Activated naive CD8-positive, alpha-beta T cell treated with anti-CD3 and anti-CD28 coated beads, Interleukin-2, amount 10 ng/mL, durations not matched to agents 7 days and 5 days (primary cell): ENCODE measurements at regions not wholly inside any gene's neighbourhood (a gene's known extent, or its start where the extent isn't known, plus 50 kb on each side); places are given as distances from the start of the nearest gene placed in this dataset.
"Not testable (repeated sequence)": the region's sequence is repeated elsewhere in the genome, so short reads cannot be mapped to it uniquely, and the experiment has no call there.

ENCODE experiments used
- ATAC-seq: fragments of 150-1000 bp; cut with Tn5 transposase; one replicate; pipeline ENCODE4 v1.10.0; 2021; ENCODE audit warnings: low read depth, moderate library complexity
- POLR2A ChIA-PET: fragments of 350-600 bp; sonication (Branson Sonifier 250); formaldehyde crosslinking; loops from one replicate; lab custom pipeline; 2021; ENCODE audit warnings: antibody characterized with exemption; lab: Charles Lee
- DNase-seq: peaks from one replicate; pipeline ENCODE4 v3.0.0; 2021
- H3K27ac Mint-ChIP-seq: one replicate; pipeline ENCODE4 v1.8.0; 2022; ENCODE audit warnings: mild to moderate bottlenecking, mixed read lengths
- H3K27me3 Mint-ChIP-seq: one replicate; pipeline ENCODE4 v1.8.0; 2022; ENCODE audit warnings: mild to moderate bottlenecking, moderate library complexity, mixed read lengths
- H3K36me3 Mint-ChIP-seq: one replicate; pipeline ENCODE4 v1.8.0; 2021; ENCODE audit warnings: mild to moderate bottlenecking, mixed read lengths
- H3K4me1 Mint-ChIP-seq: one replicate; pipeline ENCODE4 v1.8.0; 2021; ENCODE audit warnings: mixed read lengths
- H3K4me3 Mint-ChIP-seq: one replicate; pipeline ENCODE4 v1.8.0; 2022; ENCODE audit warnings: mild to moderate bottlenecking, moderate library complexity, mixed read lengths
- H3K9me3 Mint-ChIP-seq: one replicate; pipeline ENCODE4 v1.8.0; 2021; ENCODE audit warnings: mixed read lengths

GRCh38 chr12:124205405-124205804 lies 89.5 kb upstream of the RFLNA start:
- ATAC-seq (no peak), DNase-seq (no peak)
- no peaks in the 10 kb centered on the region for H3K4me1 Mint-ChIP-seq
- H3K36me3 Mint-ChIP-seq, result no peaks in the 10 kb centered on the region
- POLR2A ChIA-PET, result no interaction called here
- H3K27me3 Mint-ChIP-seq, result peaks cover 32% of the 10 kb centered on the region
- no peak overlapping the region for H3K27ac Mint-ChIP-seq
- no peak overlapping the region for H3K4me3 Mint-ChIP-seq
- peaks cover 6% of the 10 kb centered on the region for H3K9me3 Mint-ChIP-seq

GRCh38 chr12:124207049-124207448 lies 87.8 kb upstream of the RFLNA start:
- Mint-ChIP-seq H3K27me3 (peaks cover 26% of the 10 kb centered on the region), H3K9me3 (peaks cover 6% of the 10 kb centered on the region), H3K4me1 (no peaks in the 10 kb centered on the region), H3K27ac (no peak overlapping the region), H3K36me3 (no peaks in the 10 kb centered on the region), H3K4me3 (no peak overlapping the region)
- ATAC-seq (no peak), DNase-seq (no peak)
- POLR2A ChIA-PET, result no interaction called here

GRCh38 chr12:124207617-124208016 lies 87.3 kb upstream of the RFLNA start:
- Mint-ChIP-seq H3K4me3 (no peak overlapping the region), H3K27ac (no peak overlapping the region), H3K4me1 (no peaks in the 10 kb centered on the region), H3K9me3 (peaks cover 6% of the 10 kb centered on the region), H3K36me3 (no peaks in the 10 kb centered on the region), H3K27me3 (peaks cover 22% of the 10 kb centered on the region)
- DNase-seq, result no peak
- ATAC-seq, result no peak
- POLR2A ChIA-PET, result no interaction called here

- Mint-ChIP-seq H3K36me3 (no peaks in the 10 kb centered on the region), H3K27me3 (peaks cover 21% of the 10 kb centered on the region), H3K4me1 (no peaks in the 10 kb centered on the region), H3K4me3 (no peak overlapping the region), H3K9me3 (peaks cover 12% of the 10 kb centered on the region), H3K27ac (no peak overlapping the region)
- no peak for DNase-seq
- POLR2A ChIA-PET, result no interaction called here
- no peak for ATAC-seq
Observed at GRCh38 chr12:124208489-124208888, 86.4 kb upstream of the RFLNA start.

- H3K36me3 Mint-ChIP-seq, result peaks cover 2% of the 10 kb centered on the region
- DNase-seq, result no peak
- no peaks in the 10 kb centered on the region for H3K4me1 Mint-ChIP-seq
- peaks cover 24% of the 10 kb centered on the region for H3K9me3 Mint-ChIP-seq
- POLR2A ChIA-PET, result no interaction called here
- H3K27me3 Mint-ChIP-seq, result peaks cover 11% of the 10 kb centered on the region
- no peak overlapping the region for H3K27ac Mint-ChIP-seq
- no peak overlapping the region for H3K4me3 Mint-ChIP-seq
- no peak for ATAC-seq
Observed at GRCh38 chr12:124210991-124211577, 83.8 kb upstream of the RFLNA start.

- peaks cover 4% of the 10 kb centered on the region for H3K36me3 Mint-ChIP-seq
- H3K4me1 Mint-ChIP-seq, result no peaks in the 10 kb centered on the region
- H3K27ac Mint-ChIP-seq, result no peak overlapping the region
- no peak for DNase-seq
- peaks cover 24% of the 10 kb centered on the region for H3K9me3 Mint-ChIP-seq
- POLR2A ChIA-PET, result no interaction called here
- H3K27me3 Mint-ChIP-seq, result peaks cover 5% of the 10 kb centered on the region
- no peak overlapping the region for H3K4me3 Mint-ChIP-seq
- ATAC-seq, result no peak
Observed at GRCh38 chr12:124211753-124212152, 83.1 kb upstream of the RFLNA start.

GRCh38 chr12:124213666-124214347 lies 81.1 kb upstream of the RFLNA start:
- Mint-ChIP-seq H3K27me3 (no peaks in the 10 kb centered on the region), H3K27ac (no peak overlapping the region), H3K36me3 (peaks cover 4% of the 10 kb centered on the region), H3K4me1 (peaks cover 3% of the 10 kb centered on the region), H3K9me3 (peaks cover 24% of the 10 kb centered on the region), H3K4me3 (no peak overlapping the region)
- POLR2A ChIA-PET, result no interaction called here
- no peak for DNase-seq
- no peak for ATAC-seq

- H3K9me3 Mint-ChIP-seq, result peaks cover 24% of the 10 kb centered on the region
- H3K4me3 Mint-ChIP-seq, result no peak overlapping the region
- peaks cover 3% of the 10 kb centered on the region for H3K4me1 Mint-ChIP-seq
- no peak for DNase-seq
- peaks cover 4% of the 10 kb centered on the region for H3K36me3 Mint-ChIP-seq
- H3K27me3 Mint-ChIP-seq, result no peaks in the 10 kb centered on the region
- no peak for ATAC-seq
- H3K27ac Mint-ChIP-seq, result no peak overlapping the region
- POLR2A ChIA-PET, result no interaction called here
Observed at GRCh38 chr12:124214574-124214973, 80.3 kb upstream of the RFLNA start.

GRCh38 chr12:124216966-124217365 lies 77.9 kb upstream of the RFLNA start:
- Mint-ChIP-seq H3K9me3 (peaks cover 30% of the 10 kb centered on the region), H3K36me3 (peaks cover 6% of the 10 kb centered on the region), H3K27me3 (no peaks in the 10 kb centered on the region), H3K27ac (no peak overlapping the region), H3K4me1 (peaks cover 3% of the 10 kb centered on the region), H3K4me3 (no peak overlapping the region)
- DNase-seq (no peak), ATAC-seq (no peak)
- POLR2A ChIA-PET, result no interaction called here

- H3K4me1 Mint-ChIP-seq, result peaks cover 3% of the 10 kb centered on the region
- no peak overlapping the region for H3K4me3 Mint-ChIP-seq
- no peak for DNase-seq
- peaks cover 30% of the 10 kb centered on the region for H3K9me3 Mint-ChIP-seq
- no peak for ATAC-seq
- H3K27ac Mint-ChIP-seq, result no peak overlapping the region
- H3K27me3 Mint-ChIP-seq, result no peaks in the 10 kb centered on the region
- POLR2A ChIA-PET, result no interaction called here
- H3K36me3 Mint-ChIP-seq, result peaks cover 6% of the 10 kb centered on the region
Observed at GRCh38 chr12:124217508-124218242, 77.2 kb upstream of the RFLNA start.

- DNase-seq, result no peak
- Mint-ChIP-seq H3K4me3 (no peak overlapping the region), H3K27me3 (no peaks in the 10 kb centered on the region), H3K4me1 (peaks cover 4% of the 10 kb centered on the region), H3K36me3 (peaks cover 6% of the 10 kb centered on the region), H3K9me3 (peaks cover 27% of the 10 kb centered on the region), H3K27ac (no peak overlapping the region)
- POLR2A ChIA-PET, result no interaction called here
- ATAC-seq, result no peak
Observed at GRCh38 chr12:124218243-124218560, 76.7 kb upstream of the RFLNA start.

- H3K27me3 Mint-ChIP-seq, ATAC-seq, H3K4me1 Mint-ChIP-seq, DNase-seq, POLR2A ChIA-PET, H3K27ac Mint-ChIP-seq, H3K4me3 Mint-ChIP-seq, H3K36me3 Mint-ChIP-seq: not testable (repeated sequence)
- peaks cover 23% of the 10 kb centered on the region for H3K9me3 Mint-ChIP-seq
Observed at GRCh38 chr12:124218650-124219049, 76.2 kb upstream of the RFLNA start.

- Mint-ChIP-seq H3K36me3 (peaks cover 2% of the 10 kb centered on the region), H3K9me3 (peaks cover 8% of the 10 kb centered on the region), H3K27ac (peak overlapping the region; percentile 50), H3K27me3 (peaks cover 6% of the 10 kb centered on the region), H3K4me3 (no peak overlapping the region), H3K4me1 (peaks cover 17% of the 10 kb centered on the region)
- ATAC-seq (no peak), DNase-seq (no peak)
- POLR2A ChIA-PET, result no interaction called here
Observed at GRCh38 chr12:124222368-124223245, 72.3 kb upstream of the RFLNA start.
